Stimulated activated CD8-positive, alpha-beta memory T cell treated with anti-CD3 and anti-CD28 coated beads, Interleukin-12 subunit alpha, Interleukin-12 subunit beta, amount 100 ng/mL, for 24 hours (primary cell): ENCODE measurements at regions not wholly inside any gene's neighbourhood (a gene's known extent, or its start where the extent isn't known, plus 50 kb on each side); places are given as distances from the start of the nearest gene placed in this dataset.

Experiments used
- DNase-seq: peaks from one replicate; pipeline ENCODE4 v3.0.0-alpha.2; 2020; ENCODE audit errors: extremely low read depth

DNA sequence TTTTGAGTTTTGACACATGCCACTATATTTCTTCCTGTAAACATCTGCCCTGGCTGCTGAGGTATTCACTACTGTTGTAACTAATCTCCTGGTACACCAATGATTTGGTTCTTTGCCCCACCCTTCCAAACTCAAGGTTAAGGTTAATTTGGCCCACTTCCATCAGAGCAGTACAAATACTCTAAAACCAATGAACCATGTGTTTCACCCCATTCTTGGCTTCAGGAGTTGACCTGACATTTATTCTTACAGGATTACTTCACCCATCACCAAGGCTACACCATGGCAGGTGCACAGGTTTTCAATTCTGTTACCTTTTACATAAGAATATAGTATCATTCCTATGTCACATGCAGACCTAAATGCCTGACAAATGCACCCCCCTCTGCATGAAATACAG is 1179.9 kb downstream of the ZPLD1 start:
- no peak for DNase-seq

DNA sequence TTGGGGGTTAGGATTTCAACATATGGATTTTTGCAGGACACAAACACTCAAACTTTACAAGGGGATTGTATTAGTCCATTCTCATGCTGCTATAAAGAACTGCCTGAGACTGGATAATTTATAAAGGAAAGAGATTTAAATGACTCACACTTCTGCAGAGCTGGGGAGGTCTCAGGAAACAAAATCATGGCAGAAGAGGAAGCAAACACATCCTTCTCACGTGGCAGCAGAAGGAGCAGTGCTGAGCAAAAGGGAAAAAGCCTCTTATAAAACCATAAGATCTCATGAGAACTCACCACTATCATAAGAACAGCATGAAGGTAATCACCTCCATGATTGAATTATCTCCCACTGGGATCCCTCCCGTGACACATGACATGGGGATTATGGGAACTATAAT is 1183.1 kb downstream of the ZPLD1 start:
- DNase-seq = no peak

DNA sequence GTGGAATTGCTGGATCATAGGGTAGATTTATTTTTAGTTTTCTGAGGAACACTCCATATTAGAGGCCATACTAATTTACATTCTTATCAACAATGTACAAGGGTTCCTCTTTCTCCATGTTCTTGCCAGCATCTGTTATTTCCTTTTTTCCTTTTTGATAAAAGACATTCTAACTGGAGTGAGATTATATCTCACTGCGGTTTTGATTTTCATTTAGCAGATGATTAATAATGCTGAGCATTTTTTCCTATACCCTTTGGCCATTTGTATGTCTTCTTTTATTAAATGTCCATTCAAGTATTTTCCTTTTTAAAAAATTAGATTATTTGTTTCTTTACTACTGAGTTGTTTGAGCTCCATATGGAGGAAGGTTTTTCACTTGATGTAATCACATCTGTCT is 1189.5 kb downstream of the ZPLD1 start:
- no peak for DNase-seq

GRCh38 chr3:103629391-103629790 is 1194.6 kb downstream of the ZPLD1 start:
- DNase-seq = no peak

DNA sequence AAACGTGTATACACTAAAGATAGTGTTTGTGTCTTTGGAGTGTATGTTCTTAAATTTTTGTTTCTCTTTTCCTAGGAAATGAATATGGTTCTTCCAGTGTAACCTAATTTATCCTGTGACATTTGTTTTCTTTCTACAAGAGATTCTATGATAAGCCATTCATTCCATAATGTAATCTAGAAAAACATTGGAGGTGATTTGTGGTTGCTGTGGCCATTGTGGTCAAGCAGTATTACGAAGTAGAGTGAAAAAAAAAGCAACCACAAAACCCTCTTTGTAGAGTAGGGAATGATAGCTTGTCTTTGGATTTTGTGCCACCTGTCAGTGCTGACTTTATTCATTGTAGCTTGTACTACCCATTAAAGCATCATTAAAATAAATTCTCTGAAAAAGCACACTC is 1209.6 kb downstream of the ZPLD1 start:
- DNase-seq = no peak

GRCh38 chr3:103653996-103654395 is 1219.2 kb downstream of the ZPLD1 start:
- no peak for DNase-seq

DNA sequence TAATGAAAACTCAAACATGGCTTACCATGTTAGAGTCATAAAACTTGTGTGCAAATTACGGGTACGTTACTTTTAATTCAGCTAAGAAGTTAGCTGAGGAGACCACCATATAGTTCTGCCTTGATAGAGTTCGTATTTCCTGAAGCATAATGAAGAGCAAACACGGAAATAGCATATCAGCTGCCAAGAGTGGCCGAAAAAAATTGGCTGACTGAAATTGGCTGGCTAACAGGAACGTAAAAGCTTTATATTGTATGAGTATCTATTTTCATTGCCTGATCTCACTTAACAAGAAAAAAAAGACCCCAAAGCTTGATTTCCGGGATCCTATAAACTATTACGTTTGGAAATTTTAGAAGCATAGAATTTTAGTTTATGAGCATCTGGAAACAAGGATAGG is 1222.9 kb downstream of the ZPLD1 start:
- DNase-seq = no peak

DNA sequence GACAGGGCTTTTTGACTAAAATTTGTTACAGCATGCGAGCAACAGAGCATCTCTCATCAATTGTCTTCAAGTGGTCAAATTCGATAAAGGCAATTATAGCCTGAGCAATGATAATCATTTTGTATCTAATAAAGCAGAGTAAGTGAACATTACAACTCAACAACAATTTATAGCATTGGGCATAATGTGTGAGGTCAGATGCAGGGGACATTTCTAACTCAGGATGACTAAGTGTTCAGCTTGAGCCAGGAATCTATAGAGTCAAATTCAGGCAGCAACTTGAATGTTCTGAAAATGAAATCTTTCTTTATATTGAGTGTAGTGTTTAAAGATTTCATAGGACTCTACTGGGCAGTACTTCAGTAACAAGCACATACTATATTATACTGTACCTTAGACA is 1226.0 kb downstream of the ZPLD1 start:
- DNase-seq = no peak

DNA sequence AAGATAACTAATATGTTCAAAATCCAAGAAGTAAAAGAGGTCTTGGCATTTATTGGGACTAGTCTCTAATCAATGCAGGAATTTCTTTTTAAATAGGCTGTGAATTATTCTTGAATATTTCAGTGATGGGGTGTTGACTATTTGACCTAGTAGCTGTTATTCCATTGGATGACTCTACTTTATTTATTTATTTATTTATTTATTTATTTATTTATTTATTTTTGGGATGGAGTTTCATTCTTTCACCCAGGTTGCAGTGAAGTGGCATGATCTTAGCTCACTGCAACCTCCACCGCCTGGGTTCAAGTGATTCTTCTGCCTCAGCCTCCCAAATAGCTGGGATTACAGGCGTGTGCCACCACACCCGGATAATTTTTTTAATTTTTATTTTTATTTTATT is 1227.8 kb downstream of the ZPLD1 start:
- DNase-seq = no peak

- DNase-seq = no peak
Measured at GRCh38 chr3:103672346-103672745, 1237.5 kb downstream of the ZPLD1 start.

- no peak for DNase-seq
Measured at GRCh38 chr3:103684904-103685303, 1250.1 kb downstream of the ZPLD1 start.

GRCh38 chr3:103685939-103686338 is 1251.1 kb downstream of the ZPLD1 start:
- DNase-seq = no peak

- no peak for DNase-seq
Measured at GRCh38 chr3:103690536-103690935, 1255.7 kb downstream of the ZPLD1 start.

DNA sequence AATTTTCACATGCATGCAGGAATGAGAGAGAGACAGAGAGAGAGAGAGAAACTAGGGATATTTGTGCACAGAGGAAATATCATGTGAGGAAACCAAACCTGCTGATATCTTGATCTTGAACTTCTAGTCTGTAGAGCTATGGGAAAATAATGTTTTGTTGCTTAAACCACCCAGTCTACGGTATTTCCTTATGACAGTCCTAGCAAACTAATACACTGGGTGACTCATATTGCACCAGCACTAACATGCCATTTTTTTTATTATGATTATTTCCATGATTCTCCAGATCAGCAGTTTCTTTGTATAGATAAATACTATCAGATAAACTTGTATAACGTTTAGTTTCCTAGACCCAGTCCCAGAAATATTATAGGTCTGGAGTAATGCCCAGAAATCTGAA is 1259.0 kb downstream of the ZPLD1 start:
- no peak for DNase-seq

DNA sequence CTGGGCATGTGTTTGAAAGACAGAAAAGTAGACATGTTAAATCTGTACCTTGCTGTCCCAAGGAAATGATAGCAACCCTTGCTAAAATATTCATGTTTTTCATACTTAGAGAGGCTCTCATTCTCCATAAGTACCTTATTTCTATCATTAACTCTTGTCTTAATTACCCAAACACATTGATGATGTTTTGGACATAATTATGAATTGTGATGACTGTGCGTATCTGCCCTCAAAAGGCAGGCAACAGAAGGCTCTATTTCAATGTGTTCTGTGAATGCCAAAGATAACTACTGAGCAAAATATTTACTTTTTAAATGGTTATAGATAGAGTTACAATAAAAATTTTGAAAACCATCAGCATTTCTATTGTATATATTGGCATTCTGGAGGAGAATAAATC is 1263.8 kb downstream of the ZPLD1 start:
- DNase-seq = no peak

DNA sequence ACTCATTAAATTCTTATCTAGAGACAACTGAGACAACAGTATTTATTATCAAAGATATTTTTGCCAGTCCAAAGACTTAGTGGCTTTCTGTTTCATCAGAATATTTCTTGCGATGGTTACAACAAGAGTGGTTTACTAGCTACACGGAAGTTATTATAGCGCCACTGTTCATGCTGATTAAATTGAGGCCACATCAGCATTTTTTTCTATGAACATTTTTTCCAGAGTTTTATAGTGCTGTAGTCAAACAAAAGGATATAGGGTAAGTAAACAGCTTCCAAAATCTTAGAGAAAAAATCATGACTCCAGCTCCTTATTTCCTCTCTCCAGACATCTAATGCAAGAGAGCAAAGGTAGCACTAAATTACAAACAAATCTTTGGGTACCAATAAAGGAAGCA is 1264.4 kb downstream of the ZPLD1 start:
- no peak for DNase-seq

- DNase-seq = no peak
Measured at GRCh38 chr3:103705641-103706040, 1270.8 kb downstream of the ZPLD1 start.

- DNase-seq = no peak
Measured at GRCh38 chr3:103706671-103707070, 1271.9 kb downstream of the ZPLD1 start.

GRCh38 chr3:103711670-103712069 is 1276.9 kb downstream of the ZPLD1 start:
- DNase-seq = no peak

- no peak for DNase-seq
Measured at GRCh38 chr3:103712320-103713008, 1277.6 kb downstream of the ZPLD1 start.

DNA sequence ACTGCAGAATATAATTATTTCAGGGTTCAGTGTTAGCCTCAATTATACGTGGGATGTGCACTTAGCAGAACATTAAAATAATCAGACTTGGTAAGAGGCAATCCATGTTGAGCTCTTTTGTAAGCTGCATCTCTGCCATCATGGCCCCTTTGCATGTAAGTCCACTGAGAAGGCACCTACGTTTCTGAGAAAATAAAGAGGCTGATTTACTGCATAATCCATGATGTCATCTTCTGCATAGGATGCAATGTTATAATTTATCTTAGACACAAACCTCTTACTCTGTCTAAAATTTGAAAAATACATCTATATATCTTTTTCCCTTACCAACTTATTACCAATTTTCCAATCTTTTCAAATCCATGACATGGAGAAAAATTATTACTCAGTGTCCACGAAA is 1294.7 kb downstream of the ZPLD1 start:
- no peak for DNase-seq

DNA sequence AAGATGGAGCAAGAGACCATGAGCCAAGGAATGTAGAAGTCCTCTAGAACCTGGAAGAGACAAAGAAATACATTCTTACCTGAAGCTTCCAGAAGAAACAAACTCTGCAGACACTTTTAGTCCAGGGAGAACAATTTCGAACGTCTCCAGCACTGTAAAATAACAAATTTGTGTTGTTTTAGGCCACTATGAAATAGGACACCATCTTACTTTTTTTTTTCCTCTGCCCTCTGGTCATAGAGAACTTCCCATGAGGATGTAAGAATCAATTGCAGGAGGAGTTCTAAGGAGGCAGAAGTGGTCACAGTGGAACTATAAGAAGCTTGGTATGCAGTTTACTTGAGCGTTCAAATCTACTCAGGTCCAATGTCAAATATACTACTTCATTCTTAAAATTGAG is 1295.9 kb downstream of the ZPLD1 start:
- DNase-seq = no peak

DNA sequence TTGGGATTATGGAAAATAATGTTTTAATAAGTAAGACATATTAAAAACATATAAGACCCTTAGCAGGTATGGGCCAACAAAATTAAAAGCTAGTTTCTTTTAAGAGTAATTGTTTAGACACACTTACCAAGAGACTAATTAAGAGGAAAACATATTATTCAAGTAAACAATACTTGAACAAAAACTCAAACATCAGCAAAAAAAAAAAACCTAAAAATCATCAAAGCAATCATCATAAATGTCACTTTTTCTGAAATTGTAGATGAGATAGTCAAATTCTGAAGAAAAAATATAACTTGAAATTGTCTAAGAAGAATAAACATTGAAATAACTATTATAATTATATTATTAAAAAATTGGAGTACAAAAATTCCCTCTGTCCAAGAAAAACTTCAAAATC is 1318.2 kb downstream of the ZPLD1 start:
- DNase-seq = no peak

- DNase-seq = no peak
Measured at GRCh38 chr3:103767635-103768034, 1332.8 kb downstream of the ZPLD1 start.
